ENCODE measurements at regions not wholly inside any gene's neighbourhood (a gene's known extent, or its start where the extent isn't known, plus 50 kb on each side); places are given as distances from the start of the nearest gene placed in this dataset.

- peak in 1 of 8 experiments; percentile 80 for ATAC-seq (replicated peaks in 6 of 8)
- H3K4me3 ChIP-seq, result no peak overlapping the region
- 20 to 85% (median 76%) methylated on average over 1 to 6 of the region's 6 CpGs; no CpG with 5 or more reads in 3 of the 10 experiments for whole genome bisulfite sequencing, 10 experiments
- in situ Hi-C loops (cut with MboI; ENCODE audit: low pct_unique_long_range_greater_than_20kb in 2 of 9, low sequenced_read_pairs in 9 of 9, unreplicated experiment in 9 of 9), result no loop called here
- no peaks in the 10 kb centered on the region for H3K4me1 ChIP-seq (replicated peaks in 1 of 2)
- no peak overlapping the region for H3K27ac ChIP-seq
Observed at GRCh38 chr18:22485808-22486244, 68.1 kb upstream of the CTAGE1 start.

- Histone ChIP-seq H3K27ac (no peak overlapping the region), H3K4me1 (replicated peaks in 1 of 2) (no peaks in the 10 kb centered on the region), H3K4me3 (no peak overlapping the region)
- 0 to 60% (median 11%) methylated on average over 1 of the region's 1 CpG; no CpG with 5 or more reads in 5 of the 10 experiments for WGBS, 10 experiments
- in situ Hi-C loops (cut with MboI; ENCODE audit: low pct_unique_long_range_greater_than_20kb in 2 of 9, low sequenced_read_pairs in 9 of 9, unreplicated experiment in 9 of 9), result no loop called here
- no peak for ATAC-seq (replicated peaks in 6 of 8)
Observed at GRCh38 chr18:22486667-22487066, 69.0 kb upstream of the CTAGE1 start.

- in situ Hi-C loops (cut with MboI; ENCODE audit: low pct_unique_long_range_greater_than_20kb in 2 of 9, low sequenced_read_pairs in 9 of 9, unreplicated experiment in 9 of 9), result no loop called here
- H3K27ac ChIP-seq, result no peak overlapping the region
- ATAC-seq (replicated peaks in 6 of 8), result no peak
- 43 to 90% (median 79%) methylated on average over 3 to 5 of the region's 5 CpGs; no CpG with 5 or more reads in 4 of the 10 experiments for WGBS, 10 experiments
- no peak overlapping the region for H3K4me3 ChIP-seq
- H3K4me1 ChIP-seq (replicated peaks in 1 of 2), result no peaks in the 10 kb centered on the region
Observed at GRCh38 chr18:22488554-22488953, 70.8 kb upstream of the CTAGE1 start.

DNA sequence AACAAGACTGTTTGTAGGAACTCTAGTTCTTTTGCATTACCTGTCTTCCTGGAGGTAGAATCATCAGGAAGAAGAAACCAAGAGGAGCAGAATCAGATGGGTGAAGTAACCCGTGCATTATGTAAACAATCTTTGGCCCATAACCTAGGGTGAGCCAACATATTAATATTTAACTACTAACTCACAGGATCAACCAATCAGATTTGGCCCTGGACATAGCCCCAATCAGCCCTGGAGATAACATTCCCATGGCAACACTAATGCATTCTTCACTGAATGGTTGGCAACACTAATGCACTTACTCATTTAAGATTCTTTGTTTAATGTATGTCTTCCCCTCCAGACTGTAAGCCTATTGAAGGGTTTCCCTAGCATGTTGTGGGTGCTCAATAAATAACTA lies 72.0 kb upstream of the CTAGE1 start:
- 17 to 67% (median 57%) methylated on average over 1 of the region's 1 CpG; no CpG with 5 or more reads in 5 of the 10 experiments for WGBS, 10 experiments
- no peaks in the 10 kb centered on the region for H3K4me1 ChIP-seq (replicated peaks in 1 of 2)
- H3K4me3 ChIP-seq, result no peak overlapping the region
- no peak overlapping the region for H3K27ac ChIP-seq
- in situ Hi-C loops (cut with MboI; ENCODE audit: low pct_unique_long_range_greater_than_20kb in 2 of 9, low sequenced_read_pairs in 9 of 9, unreplicated experiment in 9 of 9), result no loop called here
- ATAC-seq (replicated peaks in 6 of 8), result no peak

- Histone ChIP-seq H3K27ac (no peak overlapping the region), H3K4me3 (no peak overlapping the region), H3K4me1 (replicated peaks in 1 of 2) (no peaks in the 10 kb centered on the region)
- 67 to 100% (median 91%) methylated on average over 1 to 4 of the region's 4 CpGs for whole genome bisulfite sequencing, 10 experiments
- ATAC-seq (replicated peaks in 6 of 8), result no peak
- in situ Hi-C loops (cut with MboI; ENCODE audit: low pct_unique_long_range_greater_than_20kb in 2 of 9, low sequenced_read_pairs in 9 of 9, unreplicated experiment in 9 of 9), result no loop called here
Observed at GRCh38 chr18:22490429-22490846, 72.7 kb upstream of the CTAGE1 start.

GRCh38 chr18:22493255-22493654 lies 75.5 kb upstream of the CTAGE1 start:
- H3K4me1 ChIP-seq (replicated peaks in 1 of 2), result no peaks in the 10 kb centered on the region
- in situ Hi-C loops (cut with MboI; ENCODE audit: low pct_unique_long_range_greater_than_20kb in 2 of 9, low sequenced_read_pairs in 9 of 9, unreplicated experiment in 9 of 9), result no loop called here
- no peak for ATAC-seq (replicated peaks in 6 of 8)
- H3K27ac ChIP-seq, result no peak overlapping the region
- no peak overlapping the region for H3K4me3 ChIP-seq

DNA sequence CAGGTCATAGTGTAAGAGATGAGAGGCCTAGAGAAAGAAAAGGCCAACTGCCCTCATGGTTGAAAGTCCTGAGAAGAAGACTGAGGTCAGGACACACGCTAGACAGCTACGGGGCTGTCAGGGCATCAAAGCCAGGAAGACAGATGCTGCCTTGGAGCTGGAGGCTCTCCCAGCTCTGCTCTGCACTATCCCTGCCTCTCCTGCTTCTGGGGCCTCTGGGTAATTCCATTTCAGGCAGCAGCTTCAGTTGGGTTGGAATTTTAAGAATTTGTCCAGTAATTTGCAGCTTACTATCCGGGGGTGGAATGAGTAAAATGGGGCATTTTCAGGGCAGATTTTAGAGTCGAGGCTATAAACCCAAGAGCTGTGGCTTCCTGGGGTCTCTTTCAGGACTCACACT lies 76.2 kb upstream of the CTAGE1 start:
- ATAC-seq (replicated peaks in 6 of 8), result no peak
- no peak overlapping the region for H3K27ac ChIP-seq
- no peaks in the 10 kb centered on the region for H3K4me1 ChIP-seq (replicated peaks in 1 of 2)
- 30 to 100% (median 80%) methylated on average over 1 to 4 of the region's 4 CpGs; no CpG with 5 or more reads in 3 of the 10 experiments for WGBS, 10 experiments
- in situ Hi-C loops (cut with MboI; ENCODE audit: low pct_unique_long_range_greater_than_20kb in 2 of 9, low sequenced_read_pairs in 9 of 9, unreplicated experiment in 9 of 9), result no loop called here
- H3K4me3 ChIP-seq, result no peak overlapping the region

DNA sequence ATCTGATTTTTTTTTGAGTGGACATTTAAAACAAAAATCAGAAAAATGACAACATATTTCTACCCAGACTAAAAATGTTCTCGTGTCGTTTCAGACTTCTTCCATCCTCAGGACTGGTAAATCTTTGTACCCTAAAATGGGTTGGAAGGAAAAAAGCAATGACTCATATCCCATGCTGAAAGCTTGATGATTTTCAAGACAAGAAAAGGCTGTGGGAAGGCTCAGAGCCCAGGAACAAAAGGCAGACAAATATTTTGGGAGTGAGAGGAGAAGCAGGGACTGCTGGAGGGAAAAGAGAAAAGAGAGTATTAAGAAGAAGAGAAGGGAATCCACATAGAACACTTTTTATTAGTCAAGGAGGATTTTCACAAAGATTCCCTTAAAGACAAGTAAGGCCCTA lies 77.1 kb upstream of the CTAGE1 start:
- H3K27ac ChIP-seq, result no peak overlapping the region
- no peak for ATAC-seq (replicated peaks in 6 of 8)
- WGBS, 10 experiments, result 6 to 89% (median 61%) methylated on average over 2 of the region's 2 CpGs; no CpG with 5 or more reads in 2 of the 10 experiments
- H3K4me3 ChIP-seq, result no peak overlapping the region
- H3K4me1 ChIP-seq (replicated peaks in 1 of 2), result no peaks in the 10 kb centered on the region
- in situ Hi-C loops (cut with MboI; ENCODE audit: low pct_unique_long_range_greater_than_20kb in 2 of 9, low sequenced_read_pairs in 9 of 9, unreplicated experiment in 9 of 9), result no loop called here

- in situ Hi-C loops (cut with MboI; ENCODE audit: low pct_unique_long_range_greater_than_20kb in 2 of 9, low sequenced_read_pairs in 9 of 9, unreplicated experiment in 9 of 9), result no loop called here
- H3K4me3 ChIP-seq, result no peak overlapping the region
- no peaks in the 10 kb centered on the region for H3K4me1 ChIP-seq (replicated peaks in 1 of 2)
- no peak overlapping the region for H3K27ac ChIP-seq
- no peak for ATAC-seq (replicated peaks in 6 of 8)
Observed at GRCh38 chr18:22499421-22499820, 81.7 kb upstream of the CTAGE1 start.

GRCh38 chr18:22503803-22504202 lies 86.1 kb upstream of the CTAGE1 start:
- no peak overlapping the region for H3K4me3 ChIP-seq
- 39 to 100% (median 100%) methylated on average over 1 to 2 of the region's 3 CpGs; no CpG with 5 or more reads in 6 of the 10 experiments for WGBS, 10 experiments
- no peak overlapping the region for H3K27ac ChIP-seq
- H3K4me1 ChIP-seq (replicated peaks in 1 of 2), result no peaks in the 10 kb centered on the region
- in situ Hi-C loops (cut with MboI; ENCODE audit: low pct_unique_long_range_greater_than_20kb in 2 of 9, low sequenced_read_pairs in 9 of 9, unreplicated experiment in 9 of 9), result no loop called here
- peak in 3 of 8 experiments; percentile 22 to 28 (median 24) for ATAC-seq (replicated peaks in 6 of 8)

GRCh38 chr18:22504251-22505030 lies 86.7 kb upstream of the CTAGE1 start:
- Histone ChIP-seq H3K4me3 (no peak overlapping the region), H3K27ac (no peak overlapping the region), H3K4me1 (replicated peaks in 1 of 2) (no peaks in the 10 kb centered on the region)
- 14 to 100% (median 92%) methylated on average over 1 to 2 of the region's 2 CpGs; no CpG with 5 or more reads in 3 of the 10 experiments for WGBS, 10 experiments
- in situ Hi-C loops (cut with MboI; ENCODE audit: low pct_unique_long_range_greater_than_20kb in 2 of 9, low sequenced_read_pairs in 9 of 9, unreplicated experiment in 9 of 9), result no loop called here
- ATAC-seq (replicated peaks in 6 of 8), result peak in 6 of 8 experiments; percentile 36 to 90 (median 64)

DNA sequence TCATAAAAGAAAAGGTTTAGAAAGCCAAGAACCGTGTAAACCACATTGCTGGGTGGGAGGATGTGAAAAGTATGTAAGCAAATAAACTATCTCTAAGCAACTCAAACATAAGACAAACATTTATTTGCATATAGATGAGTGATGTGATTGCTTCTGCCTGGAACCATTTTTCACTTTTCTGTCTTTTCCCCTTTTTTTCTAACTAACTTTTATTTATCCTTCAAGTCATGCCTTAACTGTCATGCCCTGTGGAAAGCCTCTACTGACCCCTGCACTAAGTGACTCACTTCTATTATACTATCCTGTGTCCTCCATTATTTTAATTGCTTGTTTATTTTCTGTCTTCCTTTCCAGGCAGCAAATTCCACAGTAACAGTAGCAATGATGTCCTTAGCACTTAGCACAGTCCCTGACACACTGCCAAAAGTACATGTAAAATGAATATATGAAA lies 87.5 kb upstream of the CTAGE1 start:
- ATAC-seq (replicated peaks in 6 of 8), result peak in 5 of 8 experiments; percentile 50 to 87 (median 72)
- H3K4me1 ChIP-seq (replicated peaks in 1 of 2), result no peaks in the 10 kb centered on the region
- no peak overlapping the region for H3K4me3 ChIP-seq
- H3K27ac ChIP-seq, result no peak overlapping the region
- 0 to 80% (median 60%) methylated on average over 1 of the region's 1 CpG; no CpG with 5 or more reads in 5 of the 10 experiments for WGBS, 10 experiments
- in situ Hi-C loops (cut with MboI; ENCODE audit: low pct_unique_long_range_greater_than_20kb in 2 of 9, low sequenced_read_pairs in 9 of 9, unreplicated experiment in 9 of 9), result no loop called here

DNA sequence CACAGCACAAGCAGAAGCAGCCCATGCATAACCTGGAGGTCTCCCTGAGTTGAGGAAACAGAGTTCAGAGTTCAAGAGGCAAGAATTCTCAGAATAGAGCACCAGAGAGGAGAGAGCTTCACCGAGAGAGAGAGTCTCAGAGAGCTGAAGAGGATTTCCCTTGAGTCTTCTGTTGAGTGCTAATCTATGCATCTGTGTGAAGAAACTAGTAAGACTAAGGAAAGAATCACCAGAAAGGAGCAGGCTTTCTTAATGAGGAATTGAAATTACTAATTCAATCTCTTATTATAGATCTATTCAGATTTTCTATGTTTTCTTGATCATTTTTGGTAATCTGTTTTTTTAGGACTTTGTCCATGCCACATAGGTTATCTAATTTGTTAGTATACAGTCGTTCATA lies 89.3 kb upstream of the CTAGE1 start:
- H3K27ac ChIP-seq, result no peak overlapping the region
- ATAC-seq (replicated peaks in 6 of 8), result no peak
- in situ Hi-C loops (cut with MboI; ENCODE audit: low pct_unique_long_range_greater_than_20kb in 2 of 9, low sequenced_read_pairs in 9 of 9, unreplicated experiment in 9 of 9), result no loop called here
- no peak overlapping the region for H3K4me3 ChIP-seq
- H3K4me1 ChIP-seq (replicated peaks in 1 of 2), result no peaks in the 10 kb centered on the region
- WGBS, 10 experiments, result 30 to 96% (median 82%) methylated on average over 1 to 2 of the region's 2 CpGs

DNA sequence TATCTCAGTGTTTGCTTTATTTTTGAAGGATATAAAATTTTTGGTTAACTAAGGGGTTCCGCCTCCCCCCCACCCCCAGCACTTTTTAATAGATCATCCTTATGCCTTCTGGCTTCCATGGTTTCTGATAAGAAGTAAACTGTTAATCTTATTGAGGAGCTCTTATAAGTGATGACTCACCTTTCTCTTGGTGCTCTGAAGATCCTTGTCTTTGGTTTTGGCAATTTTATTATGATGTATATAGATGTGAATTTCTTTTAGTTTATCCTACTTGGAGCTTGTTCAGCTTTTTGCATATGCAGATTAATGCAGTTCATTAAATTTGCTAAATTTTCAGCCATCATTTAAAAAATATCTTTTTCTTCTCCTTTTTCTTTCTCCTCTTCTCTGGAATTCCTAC lies 91.7 kb upstream of the CTAGE1 start:
- Histone ChIP-seq H3K4me3 (no peak overlapping the region), H3K27ac (no peak overlapping the region), H3K4me1 (replicated peaks in 1 of 2) (no peaks in the 10 kb centered on the region)
- in situ Hi-C loops (cut with MboI; ENCODE audit: low pct_unique_long_range_greater_than_20kb in 2 of 9, low sequenced_read_pairs in 9 of 9, unreplicated experiment in 9 of 9), result no loop called here
- no peak for ATAC-seq (replicated peaks in 6 of 8)
- 0 to 20% methylated on average over 1 of the region's 1 CpG; no CpG with 5 or more reads in 8 of the 10 experiments for whole genome bisulfite sequencing, 10 experiments
